ENCODE measurements at regions not wholly inside any gene's neighbourhood (a gene's known extent, or its start where the extent isn't known, plus 50 kb on each side); places are given as distances from the start of the nearest gene placed in this dataset.

- H3K4me2 ChIP-seq (ENCODE audit: low read depth, low read length, poor library complexity, severe bottlenecking) = no peak overlapping the region
- H3K36me3 ChIP-seq (ENCODE audit: insufficient read depth, low read length) = no peaks in the 10 kb centered on the region
- TF ChIP-seq CTCF (conservative IDR thresholded peaks at IDR 0.05; ENCODE audit: low read length) (no peak), EZH2phosphoT487 (IDR thresholded peaks at IDR 0.05; ENCODE audit: borderline replicate concordance) (no peak)
- no peaks in the 10 kb centered on the region for H3K27me3 ChIP-seq (ENCODE audit: insufficient read depth, low read length, poor library complexity, severe bottlenecking)
- no peaks in the 10 kb centered on the region for H4K20me1 ChIP-seq (ENCODE audit: insufficient read depth, low read length, poor library complexity, severe bottlenecking)
- H3K4me1 ChIP-seq (ENCODE audit: insufficient read depth, low read length, poor library complexity, severe bottlenecking) = no peaks in the 10 kb centered on the region
- H3K4me3 ChIP-seq (ENCODE audit: low read length, poor library complexity, severe bottlenecking) = no peak overlapping the region
- no peaks in the 10 kb centered on the region for H3K9me3 ChIP-seq (ENCODE audit: insufficient read depth, low read depth, low read length)
- H3K79me2 ChIP-seq (ENCODE audit: insufficient read depth, low read length) = no peaks in the 10 kb centered on the region
- no peaks in the 10 kb centered on the region for H3F3A ChIP-seq (ENCODE audit: low read depth)
- no peak overlapping the region for H2AFZ ChIP-seq (ENCODE audit: low read length)
- H3K9ac ChIP-seq (ENCODE audit: low read depth, low read length, poor library complexity, severe bottlenecking) = no peak overlapping the region
- no peaks in the 10 kb centered on the region for H3K9me2 ChIP-seq (replicated peaks; ENCODE audit: low read depth, low read length)
These were observed 84.5 kb upstream of the EYA4 start for GRCh38 chr6:133156689-133157088.

- Histone ChIP-seq H3F3A (ENCODE audit: low read depth) (no peaks in the 10 kb centered on the region), H3K27me3 (ENCODE audit: insufficient read depth, low read length, poor library complexity, severe bottlenecking) (no peaks in the 10 kb centered on the region), H3K79me2 (ENCODE audit: insufficient read depth, low read length) (no peaks in the 10 kb centered on the region), H3K9me2 (replicated peaks; ENCODE audit: low read depth, low read length) (no peaks in the 10 kb centered on the region), H2AFZ (ENCODE audit: low read length) (no peak overlapping the region), H4K20me1 (ENCODE audit: insufficient read depth, low read length, poor library complexity, severe bottlenecking) (no peaks in the 10 kb centered on the region), H3K9me3 (ENCODE audit: insufficient read depth, low read depth, low read length) (no peaks in the 10 kb centered on the region), H3K36me3 (ENCODE audit: insufficient read depth, low read length) (no peaks in the 10 kb centered on the region), H3K4me1 (ENCODE audit: insufficient read depth, low read length, poor library complexity, severe bottlenecking) (no peaks in the 10 kb centered on the region), H3K4me2 (ENCODE audit: low read depth, low read length, poor library complexity, severe bottlenecking) (no peak overlapping the region), H3K4me3 (ENCODE audit: low read length, poor library complexity, severe bottlenecking) (no peak overlapping the region), H3K9ac (ENCODE audit: low read depth, low read length, poor library complexity, severe bottlenecking) (no peak overlapping the region)
- no peak for TF ChIP-seq CTCF (conservative IDR thresholded peaks at IDR 0.05; ENCODE audit: low read length)
- TF ChIP-seq EZH2phosphoT487 (IDR thresholded peaks at IDR 0.05; ENCODE audit: borderline replicate concordance) = no peak
These were observed 83.2 kb upstream of the EYA4 start for GRCh38 chr6:133157995-133158394.

GRCh38 chr6:133159255-133159795 is 81.8 kb upstream of the EYA4 start:
- no peaks in the 10 kb centered on the region for H3K79me2 ChIP-seq (ENCODE audit: insufficient read depth, low read length)
- no peaks in the 10 kb centered on the region for H3F3A ChIP-seq (ENCODE audit: low read depth)
- H3K4me1 ChIP-seq (ENCODE audit: insufficient read depth, low read length, poor library complexity, severe bottlenecking) = no peaks in the 10 kb centered on the region
- no peak overlapping the region for H2AFZ ChIP-seq (ENCODE audit: low read length)
- no peaks in the 10 kb centered on the region for H3K36me3 ChIP-seq (ENCODE audit: insufficient read depth, low read length)
- H3K9me2 ChIP-seq (replicated peaks; ENCODE audit: low read depth, low read length) = no peaks in the 10 kb centered on the region
- TF ChIP-seq EZH2phosphoT487 (IDR thresholded peaks at IDR 0.05; ENCODE audit: borderline replicate concordance) (no peak), CTCF (conservative IDR thresholded peaks at IDR 0.05; ENCODE audit: low read length) (no peak)
- no peaks in the 10 kb centered on the region for H3K27me3 ChIP-seq (ENCODE audit: insufficient read depth, low read length, poor library complexity, severe bottlenecking)
- no peak overlapping the region for H3K4me2 ChIP-seq (ENCODE audit: low read depth, low read length, poor library complexity, severe bottlenecking)
- no peaks in the 10 kb centered on the region for H4K20me1 ChIP-seq (ENCODE audit: insufficient read depth, low read length, poor library complexity, severe bottlenecking)
- H3K9me3 ChIP-seq (ENCODE audit: insufficient read depth, low read depth, low read length) = no peaks in the 10 kb centered on the region
- H3K9ac ChIP-seq (ENCODE audit: low read depth, low read length, poor library complexity, severe bottlenecking) = no peak overlapping the region
- H3K4me3 ChIP-seq (ENCODE audit: low read length, poor library complexity, severe bottlenecking) = no peak overlapping the region

All from Loucy (cell line).